Muscle layer of colon (tissue), 2 donors: ENCODE measurements at regions not wholly inside any gene's neighbourhood (a gene's known extent, or its start where the extent isn't known, plus 50 kb on each side); places are given as distances from the start of the nearest gene placed in this dataset.
"Not testable (repeated sequence)": the region's sequence is repeated elsewhere in the genome, so short reads cannot be mapped to it uniquely, and the experiment has no call there.

Experiments
- H3K27ac ChIP-seq: one replicate; pipeline ENCODE4 v1.7.0; 2013; ENCODE audit warnings: low read depth, mild to moderate bottlenecking, low read length, moderate library complexity
- H3K27me3 ChIP-seq, 2 donors: one replicate each; pipeline ENCODE4 v1.7.0; 2013; ENCODE audit warnings: low read length in 2 of 2, mild to moderate bottlenecking in 2 of 2; ENCODE audit not compliant: insufficient read depth in 2 of 2, control insufficient read depth in 1 of 2
- H3K36me3 ChIP-seq: one replicate; pipeline ENCODE4 v1.7.0; 2013; ENCODE audit warnings: mild to moderate bottlenecking, low read length; ENCODE audit not compliant: insufficient read depth
- H3K4me1 ChIP-seq: one replicate; pipeline ENCODE4 v1.7.0; 2013; ENCODE audit warnings: mild to moderate bottlenecking, low read length; ENCODE audit not compliant: insufficient read depth
- H3K4me3 ChIP-seq, 2 donors: one replicate each; pipeline ENCODE4 v1.7.0; 2013; ENCODE audit warnings: low read length in 2 of 2, low read depth in 1 of 2, mild to moderate bottlenecking in 1 of 2, moderate library complexity in 1 of 2
- H3K9ac ChIP-seq: one replicate; pipeline ENCODE4 v1.7.0; 2013; ENCODE audit warnings: low read length
- H3K9me3 ChIP-seq: one replicate; pipeline ENCODE4 v1.7.0; 2013; ENCODE audit warnings: mild to moderate bottlenecking, low read length
- donor health status: abdominal sarcoma.
- donor health status: Adenocarcinoma of cecum.

- no peaks in the 10 kb centered on the region for H3K9me3 ChIP-seq
- no peak overlapping the region for H3K9ac ChIP-seq
- H3K27ac ChIP-seq: peak overlapping the region; percentile 39
- no peaks in the 10 kb centered on the region for H3K36me3 ChIP-seq
- H3K4me1 ChIP-seq: peaks cover 14% of the 10 kb centered on the region
- H3K27me3 ChIP-seq: no peaks in the 10 kb centered on the region
- H3K4me3 ChIP-seq: no peak overlapping the region
Observed at GRCh38 chr2:176566496-176566895, 297.3 kb downstream of the MTX2 start.

GRCh38 chr2:176566961-176567360 is 297.7 kb downstream of the MTX2 start:
- H3K4me3 ChIP-seq: no peak overlapping the region
- no peaks in the 10 kb centered on the region for H3K9me3 ChIP-seq
- no peaks in the 10 kb centered on the region for H3K36me3 ChIP-seq
- H3K27me3 ChIP-seq: no peaks in the 10 kb centered on the region
- H3K4me1 ChIP-seq: peaks cover 14% of the 10 kb centered on the region
- peak overlapping the region; percentile 39 for H3K27ac ChIP-seq
- no peak overlapping the region for H3K9ac ChIP-seq

- no peaks in the 10 kb centered on the region for H3K9me3 ChIP-seq
- H3K4me1 ChIP-seq: peaks cover 14% of the 10 kb centered on the region
- no peaks in the 10 kb centered on the region for H3K27me3 ChIP-seq
- no peak overlapping the region for H3K9ac ChIP-seq
- H3K4me3 ChIP-seq: no peak overlapping the region
- no peaks in the 10 kb centered on the region for H3K36me3 ChIP-seq
- H3K27ac ChIP-seq: no peak overlapping the region
Observed at GRCh38 chr2:176567361-176567760, 298.1 kb downstream of the MTX2 start.

GRCh38 chr2:176569574-176569973 is 300.3 kb downstream of the MTX2 start:
- Histone ChIP-seq H3K27me3 (no peaks in the 10 kb centered on the region), H3K4me3 (no peak overlapping the region), H3K36me3 (no peaks in the 10 kb centered on the region), H3K9me3 (no peaks in the 10 kb centered on the region), H3K27ac (no peak overlapping the region), H3K4me1 (peaks cover 14% of the 10 kb centered on the region), H3K9ac (no peak overlapping the region)

- Histone ChIP-seq H3K27me3 (no peaks in the 10 kb centered on the region), H3K4me1 (no peaks in the 10 kb centered on the region), H3K9ac (no peak overlapping the region), H3K9me3 (no peaks in the 10 kb centered on the region), H3K36me3 (no peaks in the 10 kb centered on the region), H3K4me3 (no peak overlapping the region), H3K27ac (no peak overlapping the region)
Observed at GRCh38 chr2:176573612-176574483, 304.6 kb downstream of the MTX2 start.

- no peaks in the 10 kb centered on the region for H3K27me3 ChIP-seq
Observed at GRCh38 chr2:176574484-176575236, 305.4 kb downstream of the MTX2 start.

GRCh38 chr2:176575237-176575744 is 306.0 kb downstream of the MTX2 start:
- Histone ChIP-seq H3K9ac (no peak overlapping the region), H3K4me3 (no peak overlapping the region), H3K4me1 (no peaks in the 10 kb centered on the region), H3K27me3 (no peaks in the 10 kb centered on the region), H3K9me3 (no peaks in the 10 kb centered on the region), H3K27ac (no peak overlapping the region), H3K36me3 (no peaks in the 10 kb centered on the region)

More at GRCh38 chr2:176574484-176575236, 305.4 kb downstream of the MTX2 start:
- H3K27ac ChIP-seq: no peak overlapping the region
- no peak overlapping the region for H3K4me3 ChIP-seq
- no peak overlapping the region for H3K9ac ChIP-seq
- no peaks in the 10 kb centered on the region for H3K36me3 ChIP-seq
- no peaks in the 10 kb centered on the region for H3K4me1 ChIP-seq
- H3K9me3 ChIP-seq: no peaks in the 10 kb centered on the region

GRCh38 chr2:176577054-176577453 is 307.8 kb downstream of the MTX2 start:
- H3K27me3 ChIP-seq: no peaks in the 10 kb centered on the region
- no peaks in the 10 kb centered on the region for H3K9me3 ChIP-seq
- H3K4me1 ChIP-seq: peaks cover 7% of the 10 kb centered on the region
- H3K9ac ChIP-seq: no peak overlapping the region
- no peak overlapping the region for H3K4me3 ChIP-seq
- H3K36me3 ChIP-seq: no peaks in the 10 kb centered on the region
- H3K27ac ChIP-seq: no peak overlapping the region

GRCh38 chr2:176578292-176578691 is 309.1 kb downstream of the MTX2 start:
- H3K27ac ChIP-seq, H3K4me3 ChIP-seq, H3K9ac ChIP-seq, H3K9me3 ChIP-seq, H3K27me3 ChIP-seq, H3K36me3 ChIP-seq: not testable (repeated sequence)
- peaks cover 18% of the 10 kb centered on the region for H3K4me1 ChIP-seq

GRCh38 chr2:176579608-176580007 is 310.4 kb downstream of the MTX2 start:
- H3K36me3 ChIP-seq: no peaks in the 10 kb centered on the region
- H3K27ac ChIP-seq: no peak overlapping the region
- H3K27me3 ChIP-seq: no peaks in the 10 kb centered on the region
- no peaks in the 10 kb centered on the region for H3K9me3 ChIP-seq
- H3K9ac ChIP-seq: no peak overlapping the region
- peaks cover 23% of the 10 kb centered on the region for H3K4me1 ChIP-seq
- no peak overlapping the region for H3K4me3 ChIP-seq

- H3K9ac ChIP-seq: no peak overlapping the region
- H3K4me1 ChIP-seq: peaks cover 23% of the 10 kb centered on the region
- H3K36me3 ChIP-seq: no peaks in the 10 kb centered on the region
- H3K4me3 ChIP-seq: no peak overlapping the region
- H3K27me3 ChIP-seq: no peaks in the 10 kb centered on the region
- H3K9me3 ChIP-seq: no peaks in the 10 kb centered on the region
- H3K27ac ChIP-seq: no peak overlapping the region
Observed at GRCh38 chr2:176581557-176582165, 312.4 kb downstream of the MTX2 start.
